H1 (cell line): ENCODE measurements at regions not wholly inside any gene's neighbourhood (a gene's known extent, or its start where the extent isn't known, plus 50 kb on each side); places are given as distances from the start of the nearest gene placed in this dataset.

Source experiments
- CHD2 ChIP-seq: IDR thresholded peaks from 2 replicates; pipeline ENCODE4 v1.6.1; 2012; ENCODE audit warnings: low read length, improper control_type of control experiment
- GABPA ChIP-seq: IDR thresholded peaks from 2 replicates; pipeline ENCODE4 v1.6.1; 2011; ENCODE audit warnings: mild to moderate bottlenecking, low read length, moderate library complexity, borderline replicate concordance; ENCODE audit not compliant: insufficient read depth
- MAX ChIP-seq: IDR thresholded peaks from 2 replicates; pipeline ENCODE4 v1.6.1; 2012; ENCODE audit warnings: inconsistent platforms
- TCF12 ChIP-seq: IDR thresholded peaks from 2 replicates; pipeline ENCODE4 v1.6.1; 2011; ENCODE audit warnings: low read depth, mild to moderate bottlenecking, low read length

GRCh38 chr2:212922701-212923100 lies 228.7 kb downstream of the IKZF2 start (continued):
- no peak for TF ChIP-seq GABPA
- no peak for TF ChIP-seq CHD2
- TF ChIP-seq TCF12: no peak
- TF ChIP-seq MAX: no peak
